Body of pancreas (tissue), 4 donors: ENCODE measurements at regions not wholly inside any gene's neighbourhood (a gene's known extent, or its start where the extent isn't known, plus 50 kb on each side); places are given as distances from the start of the nearest gene placed in this dataset.

Experiments
- ATAC-seq: fragments of 150-250 bp; one replicate; pipeline ENCODE4 v1.9.1; 2016
- DNase-seq, 4 donors: peaks; one replicate each; pipeline ENCODE4 v3.0.0-alpha.2; 2019
- H3K27ac ChIP-seq, 4 donors: fragments of 200-600 bp; sonication (generic); 1 replicate in 3 of 4; 2 replicates in 1 of 4; pipeline versions ENCODE4 v1.5.1 to v1.6.1; 2016 to 2019; ENCODE audit warnings: mild to moderate bottlenecking in 1 of 4, mixed read lengths in 1 of 4, moderate library complexity in 1 of 4
- H3K27me3 ChIP-seq, 2 donors: fragments of 200-600 bp; sonication (generic); one replicate each; pipeline ENCODE4 v1.6.0; 2016; ENCODE audit warnings: mild to moderate bottlenecking in 1 of 2
- H3K36me3 ChIP-seq, 2 donors: fragments of 200-600 bp; sonication (generic); replicated peaks in 1 of 2; 2 replicates each; pipeline ENCODE4 v1.5.1; 2016; ENCODE audit warnings: low read depth in 2 of 2; ENCODE audit not compliant: insufficient read depth in 1 of 2
- H3K4me1 ChIP-seq: fragments of 200-600 bp; sonication (generic); one replicate; pipeline ENCODE4 v1.6.0; 2016
- H3K4me3 ChIP-seq, 2 donors: fragments of 200-600 bp; sonication (generic); 1 replicate in 1 of 2; 2 replicates in 1 of 2; pipeline ENCODE4 v1.5.1; 2016 to 2019
- H3K9me3 ChIP-seq, 3 donors: fragments of 200-600 bp; sonication (generic); 1 replicate in 2 of 3; 2 replicates in 1 of 3; pipeline ENCODE4 v1.5.1; 2016
- POLR2A ChIP-seq, 3 donors: fragments of 450-650 bp; IDR thresholded peaks; one replicate each; pipeline ENCODE4 v1.6.1; 2016; ENCODE audit warnings: antibody characterized with exemption in 3 of 3, mild to moderate bottlenecking in 2 of 3
- WGBS, 2 donors: methylation state at CpG; one replicate each; pipeline ENCODE4 v1.1.5; 2017; 5-methylcytosine and 5-hydroxymethylcytosine counted together
- intact Hi-C: fragments of 100-400 bp; cut with DNase I; formaldehyde crosslinking; loops from one replicate; pipeline ENCODE4 v1.15.1; 2023
- TF ChIP-seq, protein P1 (sequence below), 7 experiments: fragments of 450-650 bp in 4 of 7; fragments of 200-600 bp in 3 of 7; sonication (generic) in 3 of 7; IDR thresholded peaks; one replicate each; pipeline ENCODE4 v1.5.1; 2016 to 2019; ENCODE audit warnings: antibody characterized with exemption in 7 of 7

DNA sequence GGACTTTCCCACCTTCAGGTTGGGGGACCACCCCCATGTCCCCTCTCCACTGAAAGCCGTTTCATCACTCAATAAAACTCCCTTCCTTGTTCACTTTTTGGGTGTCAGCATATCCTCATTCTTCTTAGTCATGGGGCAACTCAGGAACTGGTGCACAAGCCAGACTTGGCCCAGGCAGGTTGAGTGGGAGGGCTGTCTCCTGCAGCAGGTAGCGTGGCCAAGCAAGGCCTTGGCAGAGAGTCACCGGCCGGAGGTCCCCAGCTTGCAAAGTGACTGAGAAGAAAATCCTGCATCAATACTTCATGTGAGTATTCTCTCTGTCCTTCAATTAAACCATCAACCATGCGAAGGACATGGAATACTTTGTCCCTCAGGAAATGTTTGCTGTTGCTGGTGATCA is 148.9 kb downstream of the RHOU start:
- 95 to 98% methylated on average over 5 of the region's 5 CpGs for WGBS, 2 donors
- DNase-seq (no peak), ATAC-seq (no peak)
- Histone ChIP-seq H3K4me1 (no peaks in the 10 kb centered on the region), H3K27me3 (no peaks in the 10 kb centered on the region), H3K36me3 (no peaks in the 10 kb centered on the region), H3K4me3 (no peak overlapping the region), H3K27ac (no peak overlapping the region), H3K9me3 (peaks cover 0 to 4% (median 0%) of the 10 kb centered on the region in 3 donors)
- intact Hi-C loops = no loop called here
- no peak for TF ChIP-seq POLR2A (IDR thresholded peaks at IDR 0.05)
- TF ChIP-seq, protein P1, sequence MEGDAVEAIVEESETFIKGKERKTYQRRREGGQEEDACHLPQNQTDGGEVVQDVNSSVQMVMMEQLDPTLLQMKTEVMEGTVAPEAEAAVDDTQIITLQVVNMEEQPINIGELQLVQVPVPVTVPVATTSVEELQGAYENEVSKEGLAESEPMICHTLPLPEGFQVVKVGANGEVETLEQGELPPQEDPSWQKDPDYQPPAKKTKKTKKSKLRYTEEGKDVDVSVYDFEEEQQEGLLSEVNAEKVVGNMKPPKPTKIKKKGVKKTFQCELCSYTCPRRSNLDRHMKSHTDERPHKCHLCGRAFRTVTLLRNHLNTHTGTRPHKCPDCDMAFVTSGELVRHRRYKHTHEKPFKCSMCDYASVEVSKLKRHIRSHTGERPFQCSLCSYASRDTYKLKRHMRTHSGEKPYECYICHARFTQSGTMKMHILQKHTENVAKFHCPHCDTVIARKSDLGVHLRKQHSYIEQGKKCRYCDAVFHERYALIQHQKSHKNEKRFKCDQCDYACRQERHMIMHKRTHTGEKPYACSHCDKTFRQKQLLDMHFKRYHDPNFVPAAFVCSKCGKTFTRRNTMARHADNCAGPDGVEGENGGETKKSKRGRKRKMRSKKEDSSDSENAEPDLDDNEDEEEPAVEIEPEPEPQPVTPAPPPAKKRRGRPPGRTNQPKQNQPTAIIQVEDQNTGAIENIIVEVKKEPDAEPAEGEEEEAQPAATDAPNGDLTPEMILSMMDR (IDR thresholded peaks at IDR 0.05) = no peak

DNA sequence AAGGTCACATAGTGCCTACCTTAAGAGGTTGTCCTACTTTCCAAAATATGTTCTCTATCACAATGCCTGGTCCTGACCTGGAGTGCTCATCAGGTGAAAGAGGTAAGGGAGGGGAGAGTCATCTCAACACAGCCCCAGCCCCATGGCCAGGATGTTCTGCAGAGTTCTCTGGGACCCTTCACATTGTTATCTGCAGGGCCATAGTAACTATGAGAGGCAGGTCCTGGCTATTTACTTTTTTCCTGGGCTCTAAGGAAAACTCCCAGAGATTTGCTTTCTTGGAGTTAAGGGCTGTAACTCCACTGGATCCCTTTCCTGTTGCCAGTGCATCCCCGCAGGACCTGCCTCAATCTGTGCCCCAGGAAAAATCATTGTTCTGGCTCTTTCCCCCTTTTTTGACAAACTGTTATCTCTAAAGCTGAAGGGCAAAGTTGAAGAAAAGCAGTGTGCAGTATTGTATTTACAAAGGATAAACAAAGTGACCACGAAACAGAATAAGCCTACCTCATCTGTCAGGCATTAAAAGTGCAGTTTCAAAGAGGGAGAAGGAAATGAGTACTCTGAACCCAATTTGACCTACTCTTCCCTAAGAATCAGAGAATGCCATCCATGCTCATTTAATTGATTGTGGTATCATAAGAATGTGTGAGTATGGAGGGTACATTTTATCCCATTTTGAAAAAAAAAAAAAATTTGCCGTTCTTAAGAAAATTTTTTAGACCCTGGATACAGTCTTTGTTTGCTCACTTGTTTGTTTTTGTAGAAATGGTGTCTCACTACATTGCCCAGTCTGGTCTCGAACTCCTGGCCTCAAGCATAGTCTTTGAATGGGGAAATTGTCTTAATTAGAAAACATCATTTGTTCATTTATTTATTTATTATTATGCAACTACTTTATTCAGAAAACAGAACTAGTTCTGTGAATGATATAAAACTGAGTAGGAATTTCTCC is 149.6 kb downstream of the RHOU start:
- ATAC-seq (no peak), DNase-seq (no peak)
- TF ChIP-seq, protein P1 (IDR thresholded peaks at IDR 0.05) = no peak
- no peak for TF ChIP-seq POLR2A (IDR thresholded peaks at IDR 0.05)
- Histone ChIP-seq H3K4me1 (no peaks in the 10 kb centered on the region), H3K9me3 (peaks cover 0 to 4% (median 0%) of the 10 kb centered on the region in 3 donors), H3K27me3 (no peaks in the 10 kb centered on the region), H3K27ac (no peak overlapping the region), H3K4me3 (no peak overlapping the region), H3K36me3 (no peaks in the 10 kb centered on the region)
- WGBS, 2 donors = 71 to 78% methylated on average over 4 of the region's 4 CpGs
- intact Hi-C loops = no loop called here

DNA sequence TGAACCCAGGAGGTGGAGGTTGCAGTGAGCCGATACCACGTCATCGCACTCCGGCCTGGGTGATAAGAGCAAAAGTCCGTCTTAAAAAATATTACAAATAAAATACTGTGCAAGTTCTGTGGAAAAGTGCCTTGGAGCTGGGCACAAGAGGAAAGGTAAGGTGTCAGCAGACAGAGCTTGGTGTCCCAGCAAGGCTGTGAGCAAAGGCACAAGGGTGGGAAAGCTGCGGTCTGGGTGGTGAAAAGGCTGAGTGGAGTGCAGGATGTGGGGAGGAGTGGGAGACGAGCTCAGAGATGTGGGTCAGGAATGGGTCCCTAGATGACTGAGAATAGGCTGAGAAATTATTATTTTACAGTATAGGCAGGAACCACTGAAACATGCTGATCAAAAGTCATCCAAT is 150.6 kb downstream of the RHOU start:
- Histone ChIP-seq H3K9me3 (peaks cover 0 to 4% (median 0%) of the 10 kb centered on the region in 3 donors), H3K4me1 (no peaks in the 10 kb centered on the region), H3K36me3 (no peaks in the 10 kb centered on the region), H3K27me3 (no peaks in the 10 kb centered on the region), H3K27ac (no peak overlapping the region), H3K4me3 (no peak overlapping the region)
- TF ChIP-seq, protein P1 (IDR thresholded peaks at IDR 0.05) = no peak
- TF ChIP-seq POLR2A (IDR thresholded peaks at IDR 0.05) = no peak
- intact Hi-C loops = no loop called here
- WGBS, 2 donors = 91 to 97% methylated on average over 7 of the region's 7 CpGs
- ATAC-seq (no peak), DNase-seq (no peak)

DNA sequence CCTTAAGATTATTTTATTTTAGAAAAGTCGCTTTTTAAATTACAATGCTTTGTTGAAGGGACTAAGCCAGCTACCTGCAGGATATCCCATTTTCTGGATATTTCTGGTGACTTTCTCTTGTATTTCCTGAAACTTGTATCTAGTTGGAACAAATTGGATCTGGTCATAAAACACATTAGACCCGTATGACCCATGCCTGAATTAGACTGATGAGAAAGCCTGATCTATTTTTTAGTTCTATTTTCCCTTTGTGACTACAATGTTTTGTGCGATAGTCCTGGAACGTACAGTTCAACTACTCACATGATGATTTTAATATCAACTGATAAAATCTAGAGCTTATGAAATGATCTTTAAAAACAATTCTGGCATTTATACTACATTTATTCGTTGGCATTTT is 151.8 kb downstream of the RHOU start:
- Histone ChIP-seq H3K9me3 (peaks cover 0 to 4% (median 0%) of the 10 kb centered on the region in 3 donors), H3K4me3 (no peak overlapping the region), H3K27ac (no peak overlapping the region), H3K36me3 (no peaks in the 10 kb centered on the region), H3K4me1 (no peaks in the 10 kb centered on the region), H3K27me3 (no peaks in the 10 kb centered on the region)
- intact Hi-C loops = no loop called here
- TF ChIP-seq, protein P1 (IDR thresholded peaks at IDR 0.05) = no peak
- TF ChIP-seq POLR2A (IDR thresholded peaks at IDR 0.05) = no peak
- ATAC-seq (no peak), DNase-seq (no peak)
- 73 to 77% methylated on average over 5 of the region's 5 CpGs for WGBS, 2 donors
